GM23338 (cell line): ENCODE measurements at regions not wholly inside any gene's neighbourhood (a gene's known extent, or its start where the extent isn't known, plus 50 kb on each side); places are given as distances from the start of the nearest gene placed in this dataset.

ENCODE experiments used
- ATAC-seq: fragments of 200-7000 bp; cut with Tn5 transposase; 3 replicates; pipeline ENCODE4 v1.9.1; 2020
- DNase-seq: peaks from one replicate; pipeline ENCODE4 v3.0.0-alpha.2; 2015; ENCODE audit warnings: low spot score
- H2AFZ ChIP-seq: fragments of 200-600 bp; sonication (generic); 2 replicates; pipeline ENCODE4 v1.8.0; 2016; ENCODE audit warnings: antibody characterized with exemption, mild to moderate bottlenecking, moderate library complexity
- H3F3A ChIP-seq: fragments of 200-600 bp; sonication (generic); replicated peaks from 2 replicates; pipeline ENCODE4 v1.8.0; 2017; ENCODE audit warnings: antibody characterized with exemption, mixed run types, low read depth
- H3K27ac ChIP-seq: fragments of 200-600 bp; sonication (generic); 2 replicates; pipeline ENCODE4 v1.6.1; 2016; ENCODE audit warnings: low read depth
- H3K27me3 ChIP-seq: fragments of 200-600 bp; sonication (generic); 2 replicates; pipeline ENCODE4 v1.8.0; 2016; ENCODE audit warnings: mild to moderate bottlenecking, mixed run types, moderate library complexity; ENCODE audit not compliant: insufficient read depth
- H3K36me3 ChIP-seq: fragments of 200-600 bp; sonication (generic); 2 replicates; pipeline ENCODE4 v1.8.0; 2016; ENCODE audit warnings: mild to moderate bottlenecking; ENCODE audit not compliant: insufficient read depth
- H3K4me1 ChIP-seq: fragments of 200-600 bp; sonication (generic); 2 replicates; pipeline ENCODE4 v1.8.0; 2016; ENCODE audit warnings: mild to moderate bottlenecking, moderate library complexity; ENCODE audit not compliant: insufficient read depth
- H3K4me2 ChIP-seq: fragments of 200-600 bp; sonication (generic); 2 replicates; pipeline ENCODE4 v1.7.1; 2017; ENCODE audit warnings: mixed run types
- H3K4me3 ChIP-seq: fragments of 200-600 bp; sonication (generic); 2 replicates; pipeline ENCODE4 v1.6.1; 2016; ENCODE audit warnings: mixed run types
- H3K79me2 ChIP-seq: fragments of 200-600 bp; sonication (generic); replicated peaks from 2 replicates; pipeline ENCODE4 v1.8.0; 2017; ENCODE audit warnings: mild to moderate bottlenecking; ENCODE audit not compliant: insufficient read depth
- H3K9me2 ChIP-seq: fragments of 200-600 bp; sonication (generic); 2 replicates; pipeline ENCODE4 v1.8.0; 2017; ENCODE audit not compliant: insufficient read depth
- H4K20me1 ChIP-seq: fragments of 200-600 bp; sonication (generic); replicated peaks from 2 replicates; pipeline ENCODE4 v1.8.0; 2017; ENCODE audit warnings: mild to moderate bottlenecking; ENCODE audit not compliant: insufficient read depth
- H3K27ac Mint-ChIP-seq: 2 replicates; pipeline ENCODE4 v1.8.0; 2020; ENCODE audit warnings: inconsistent platforms, mild to moderate bottlenecking, moderate library complexity, mixed read lengths
- H3K27me3 Mint-ChIP-seq: 3 replicates; pipeline ENCODE4 v1.8.0; 2022; ENCODE audit warnings: low read depth, mild to moderate bottlenecking, moderate library complexity, mixed read lengths, inconsistent platforms; ENCODE audit not compliant: insufficient read depth, poor library complexity
- H3K36me3 Mint-ChIP-seq: 3 replicates; pipeline ENCODE4 v1.8.0; 2021; ENCODE audit warnings: low read depth, mild to moderate bottlenecking, inconsistent platforms, moderate library complexity, mixed read lengths
- H3K4me1 Mint-ChIP-seq: 3 replicates; pipeline ENCODE4 v1.8.0; 2020; ENCODE audit warnings: mild to moderate bottlenecking, inconsistent platforms, mixed read lengths
- H3K4me3 Mint-ChIP-seq: 3 replicates; pipeline ENCODE4 v1.8.0; 2021; ENCODE audit warnings: moderate library complexity, mild to moderate bottlenecking, inconsistent platforms, mixed read lengths
- H3K9me3 Mint-ChIP-seq: 3 replicates; pipeline ENCODE4 v1.8.0; 2020; ENCODE audit warnings: moderate library complexity, mild to moderate bottlenecking, inconsistent platforms, mixed read lengths
- CREB1 ChIP-seq: fragments of 250-450 bp; sonication (Bioruptor Pico); IDR thresholded peaks from 2 replicates; pipeline ENCODE4 v1.5.0; 2020; ENCODE audit warnings: low read depth, mild to moderate bottlenecking, moderate library complexity
- ETS1 ChIP-seq: IDR thresholded peaks from 2 replicates; pipeline ENCODE4 v1.6.1; 2016; ENCODE audit warnings: antibody characterized with exemption
- EZH2 ChIP-seq: fragments of 200-600 bp; sonication (generic); IDR thresholded peaks from one replicate; pipeline ENCODE4 v1.8.0; 2017; ENCODE audit warnings: antibody characterized with exemption, mild to moderate bottlenecking, low read depth; ENCODE audit not compliant: unreplicated experiment
- EZH2phosphoT487 ChIP-seq: fragments of 200-600 bp; sonication (generic); IDR thresholded peaks from one replicate; pipeline ENCODE4 v1.8.1; 2018; ENCODE audit warnings: antibody characterized with exemption; ENCODE audit not compliant: unreplicated experiment
- JUNB ChIP-seq: IDR thresholded peaks from one replicate; pipeline ENCODE4 v1.6.1; 2016; ENCODE audit warnings: antibody characterized with exemption; ENCODE audit not compliant: unreplicated experiment
- NANOG ChIP-seq: IDR thresholded peaks from 2 replicates; pipeline ENCODE4 v1.6.1; 2016; ENCODE audit warnings: antibody characterized with exemption, borderline replicate concordance
- POLR2AphosphoS5 ChIP-seq: IDR thresholded peaks from 2 replicates; pipeline ENCODE4 v1.6.1; 2016; ENCODE audit warnings: antibody characterized with exemption, low read depth
- REST ChIP-seq: IDR thresholded peaks from one replicate; pipeline ENCODE4 v1.6.1; 2018; ENCODE audit warnings: antibody characterized with exemption; ENCODE audit not compliant: unreplicated experiment
- STAT1 ChIP-seq: IDR thresholded peaks from one replicate; pipeline ENCODE4 v1.6.1; 2016; ENCODE audit warnings: antibody characterized with exemption; ENCODE audit not compliant: unreplicated experiment
- ZNF114 ChIP-seq: fragments of 250-450 bp; sonication (Bioruptor Pico); IDR thresholded peaks from 2 replicates; pipeline ENCODE4 v1.5.0; 2020; ENCODE audit warnings: mild to moderate bottlenecking, moderate library complexity
- ZNF331 ChIP-seq: fragments of 250-450 bp; sonication (Bioruptor Pico); IDR thresholded peaks from 2 replicates; pipeline ENCODE4 v1.5.0; 2020; ENCODE audit warnings: low read depth, mild to moderate bottlenecking, moderate library complexity
- TF ChIP-seq, protein P1 (sequence below), 2 experiments: fragments of 200-600 bp in 1 of 2; sonication (generic) in 1 of 2; conservative IDR thresholded peaks; 2 replicates each; pipeline versions ENCODE4 v1.5.1 to v1.6.1; 2016 to 2017; ENCODE audit warnings: antibody characterized with exemption in 2 of 2, low read depth in 2 of 2, mild to moderate bottlenecking in 2 of 2, moderate library complexity in 1 of 2

- TF ChIP-seq ETS1, result no peak
Observed at GRCh38 chr10:36096576-36096975, 454.5 kb upstream of the FZD8 start (continued).

DNA sequence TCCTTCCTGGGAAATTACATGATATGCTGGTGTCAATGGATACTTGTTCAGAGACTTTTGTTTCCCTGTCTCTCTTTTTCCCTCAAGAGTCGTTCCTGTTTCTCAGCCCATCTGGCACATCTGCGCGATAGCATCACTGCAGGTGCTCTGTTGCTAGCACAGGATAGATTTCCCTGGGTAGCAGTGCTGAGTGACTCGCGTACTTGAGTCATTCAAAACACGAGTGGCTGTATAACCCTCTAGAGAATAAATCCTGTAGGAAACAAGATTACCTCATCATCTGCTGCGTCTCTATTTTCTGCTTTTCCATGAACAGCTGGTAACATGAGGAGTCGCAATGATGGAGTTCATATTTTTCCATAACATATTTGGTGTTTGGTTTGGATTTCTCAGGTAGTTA is 452.0 kb upstream of the FZD8 start:
- Histone ChIP-seq H3K4me3 (no peak overlapping the region), H4K20me1 (no peaks in the 10 kb centered on the region; the same call in 1 of the 2 replicates), H3F3A (no peaks in the 10 kb centered on the region), H3K27ac (no peak overlapping the region), H3K27me3 (no peaks in the 10 kb centered on the region), H3K4me2 (no peak overlapping the region), H3K79me2 (no peaks in the 10 kb centered on the region), H3K36me3 (no peaks in the 10 kb centered on the region), H2AFZ (no peak overlapping the region), H3K4me1 (no peaks in the 10 kb centered on the region), H3K9me2 (no peaks in the 10 kb centered on the region)
- H3K4me1 Mint-ChIP-seq, result peaks cover 4% of the 10 kb centered on the region; the same call in 2 of the 3 replicates
- peaks cover 3% of the 10 kb centered on the region for H3K27me3 Mint-ChIP-seq
- H3K9me3 Mint-ChIP-seq, result no peaks in the 10 kb centered on the region
- H3K4me3 Mint-ChIP-seq, result no peak overlapping the region
- no peaks in the 10 kb centered on the region for H3K36me3 Mint-ChIP-seq
- ATAC-seq (no peak), DNase-seq (no peak)
- H3K27ac Mint-ChIP-seq, result no peak overlapping the region
- TF ChIP-seq POLR2AphosphoS5, result no peak
- no peak for TF ChIP-seq REST
- TF ChIP-seq EZH2phosphoT487, result no peak
- no peak for TF ChIP-seq EZH2
- TF ChIP-seq ZNF114, result no peak
- TF ChIP-seq ZNF331 (CRISPR knock-in tag), result no peak
- TF ChIP-seq JUNB, result no peak
- TF ChIP-seq NANOG, result no peak
- no peak for TF ChIP-seq STAT1
- TF ChIP-seq, protein P1, sequence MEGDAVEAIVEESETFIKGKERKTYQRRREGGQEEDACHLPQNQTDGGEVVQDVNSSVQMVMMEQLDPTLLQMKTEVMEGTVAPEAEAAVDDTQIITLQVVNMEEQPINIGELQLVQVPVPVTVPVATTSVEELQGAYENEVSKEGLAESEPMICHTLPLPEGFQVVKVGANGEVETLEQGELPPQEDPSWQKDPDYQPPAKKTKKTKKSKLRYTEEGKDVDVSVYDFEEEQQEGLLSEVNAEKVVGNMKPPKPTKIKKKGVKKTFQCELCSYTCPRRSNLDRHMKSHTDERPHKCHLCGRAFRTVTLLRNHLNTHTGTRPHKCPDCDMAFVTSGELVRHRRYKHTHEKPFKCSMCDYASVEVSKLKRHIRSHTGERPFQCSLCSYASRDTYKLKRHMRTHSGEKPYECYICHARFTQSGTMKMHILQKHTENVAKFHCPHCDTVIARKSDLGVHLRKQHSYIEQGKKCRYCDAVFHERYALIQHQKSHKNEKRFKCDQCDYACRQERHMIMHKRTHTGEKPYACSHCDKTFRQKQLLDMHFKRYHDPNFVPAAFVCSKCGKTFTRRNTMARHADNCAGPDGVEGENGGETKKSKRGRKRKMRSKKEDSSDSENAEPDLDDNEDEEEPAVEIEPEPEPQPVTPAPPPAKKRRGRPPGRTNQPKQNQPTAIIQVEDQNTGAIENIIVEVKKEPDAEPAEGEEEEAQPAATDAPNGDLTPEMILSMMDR (conservative IDR thresholded peaks at IDR 0.05; ENCODE audit: low read depth in 2 of 2), result no peak
- no peak for TF ChIP-seq ETS1
- TF ChIP-seq CREB1 (CRISPR knock-in tag), result no peak
